AG20443 (cell line): ENCODE measurements at regions not wholly inside any gene's neighbourhood (a gene's known extent, or its start where the extent isn't known, plus 50 kb on each side); places are given as distances from the start of the nearest gene placed in this dataset.
A peak's percentile ranks its signal among the peaks of the same experiment; 100 is the strongest.
"Not testable (repeated sequence)": the region's sequence is repeated elsewhere in the genome, so short reads cannot be mapped to it uniquely, and the experiment has no call there.

ENCODE experiments used
- DNase-seq: peaks from one replicate; pipeline ENCODE4 v3.0.0; 2012; ENCODE audit warnings: low spot score, mixed read lengths

DNA sequence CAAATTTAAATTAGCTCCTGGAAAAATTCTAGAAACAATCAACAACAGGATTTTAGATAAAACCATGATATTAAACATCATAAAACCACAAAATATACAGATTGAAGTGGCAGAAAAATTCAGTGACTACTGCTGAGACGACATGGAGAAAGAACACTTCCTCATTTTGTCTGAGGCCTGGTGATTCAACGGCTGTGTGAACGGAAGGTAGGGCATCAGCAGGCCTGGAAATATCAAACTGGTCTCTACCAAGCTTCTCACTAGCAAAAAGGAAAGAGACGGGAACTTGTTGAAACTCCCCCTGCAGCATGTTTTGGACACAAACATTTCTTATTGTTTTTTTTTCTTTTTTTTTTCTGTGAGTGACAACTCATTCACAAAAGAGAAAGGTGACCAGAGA is 58.0 kb upstream of the AHI1 start:
- DNase-seq: no peak

DNA sequence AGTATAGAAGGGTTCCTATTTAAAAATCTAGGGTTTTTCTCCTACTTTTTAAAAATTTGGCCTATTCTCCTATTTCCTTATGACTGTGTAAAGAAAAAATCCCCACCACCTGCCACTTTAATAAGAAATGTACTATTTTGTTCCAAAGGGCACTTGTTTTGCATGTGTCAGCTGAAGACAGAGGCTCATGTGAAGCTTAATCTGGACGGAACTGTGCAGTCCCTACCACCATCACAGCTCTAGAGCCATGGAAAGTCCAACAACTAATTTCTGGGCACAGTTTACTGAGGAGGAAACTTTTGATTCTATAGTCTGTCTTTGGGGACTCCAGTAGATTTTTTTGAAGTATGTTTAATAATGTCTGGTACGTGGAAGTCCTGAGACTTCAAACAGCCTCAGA is 60.0 kb upstream of the AHI1 start:
- no peak for DNase-seq

DNA sequence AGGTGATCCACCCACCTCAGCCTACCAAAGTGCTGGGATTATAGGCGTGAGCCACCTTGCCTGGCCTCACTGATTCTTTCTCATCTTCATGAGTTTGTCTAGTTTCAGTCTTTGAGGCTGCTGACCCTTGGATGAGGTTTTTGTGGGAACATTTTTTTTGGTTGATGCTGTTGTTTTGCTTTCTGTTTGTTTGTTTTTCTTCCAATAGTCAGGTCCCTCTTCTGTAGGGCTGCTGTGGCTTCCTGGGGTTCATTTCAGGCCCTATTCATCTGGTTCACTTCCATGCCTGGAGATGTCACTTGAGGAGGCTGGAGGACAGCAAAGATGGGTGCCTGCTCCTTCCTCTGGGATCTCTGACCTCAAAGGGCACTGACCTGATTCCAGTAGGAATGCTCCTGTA is 68.1 kb upstream of the AHI1 start:
- DNase-seq: not testable (repeated sequence)

DNA sequence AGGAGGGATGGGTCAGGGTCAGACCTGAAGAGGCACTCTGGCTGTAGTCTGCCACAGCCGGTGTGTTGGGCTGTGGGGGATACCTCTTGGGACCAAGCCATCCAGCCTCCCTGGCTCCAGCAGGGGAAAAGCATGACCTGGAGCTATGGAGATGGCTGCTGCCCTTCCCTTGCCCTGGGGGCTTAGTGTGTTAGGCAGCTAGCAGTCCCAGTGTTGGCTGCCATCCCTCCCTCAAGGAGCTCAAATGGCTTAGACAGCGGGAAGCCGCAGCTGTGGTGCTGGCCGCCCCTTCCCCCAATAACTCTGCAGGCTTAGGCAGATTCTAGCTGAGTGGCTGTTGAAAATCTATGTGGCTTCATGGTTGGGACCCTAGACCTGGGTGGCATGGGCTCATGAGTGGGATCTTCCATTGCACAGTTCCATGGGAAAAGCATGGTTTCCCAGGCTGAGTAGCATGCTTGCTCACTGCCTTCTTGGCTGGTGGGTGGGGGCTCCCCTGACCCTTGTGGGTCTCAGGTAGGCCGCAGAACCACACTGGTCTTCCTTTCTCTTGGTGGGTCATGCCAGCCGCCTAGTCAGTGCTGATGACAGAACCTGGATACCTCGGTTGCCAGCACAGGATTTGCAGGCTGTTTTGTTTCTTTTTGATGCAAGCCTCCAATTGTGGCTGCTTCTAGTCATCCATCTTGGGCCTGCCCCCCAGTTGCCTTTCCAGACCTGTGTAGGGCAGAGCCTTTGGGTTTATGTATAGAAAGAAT is 69.0 kb upstream of the AHI1 start:
- no peak for DNase-seq

DNA sequence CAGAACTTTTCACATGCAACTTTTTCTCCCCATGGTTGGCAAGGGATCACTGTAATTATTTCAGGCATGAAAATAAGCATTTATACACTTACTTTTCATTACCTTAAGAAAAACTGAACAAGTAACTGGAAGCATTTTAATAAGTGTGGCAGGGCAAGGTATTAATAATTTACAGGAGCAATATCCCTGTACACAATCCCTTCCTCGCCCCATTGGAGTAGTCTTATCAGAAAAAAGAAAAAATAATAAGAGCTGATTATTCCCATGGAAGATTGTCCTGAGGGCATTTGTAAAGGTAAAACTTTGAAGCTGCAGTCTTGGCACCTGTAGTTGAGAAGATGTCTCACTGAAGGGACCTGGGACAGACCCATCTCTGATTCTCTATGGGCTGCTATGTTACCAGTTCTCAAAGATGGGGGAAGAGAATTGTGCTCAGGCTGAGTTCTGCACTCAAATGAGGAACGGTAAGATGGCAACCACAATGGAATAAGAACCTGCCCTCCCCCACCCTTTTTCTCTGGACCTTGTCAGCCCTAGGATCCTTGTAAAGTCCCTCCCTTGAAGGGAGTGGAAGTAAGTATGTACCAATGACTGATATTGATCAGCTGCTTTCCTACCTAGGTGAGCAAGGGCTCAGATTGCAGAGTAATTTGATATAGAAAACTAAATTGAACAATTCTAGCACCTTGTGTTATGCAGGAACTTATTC is 70.0 kb upstream of the AHI1 start:
- DNase-seq: no peak

DNA sequence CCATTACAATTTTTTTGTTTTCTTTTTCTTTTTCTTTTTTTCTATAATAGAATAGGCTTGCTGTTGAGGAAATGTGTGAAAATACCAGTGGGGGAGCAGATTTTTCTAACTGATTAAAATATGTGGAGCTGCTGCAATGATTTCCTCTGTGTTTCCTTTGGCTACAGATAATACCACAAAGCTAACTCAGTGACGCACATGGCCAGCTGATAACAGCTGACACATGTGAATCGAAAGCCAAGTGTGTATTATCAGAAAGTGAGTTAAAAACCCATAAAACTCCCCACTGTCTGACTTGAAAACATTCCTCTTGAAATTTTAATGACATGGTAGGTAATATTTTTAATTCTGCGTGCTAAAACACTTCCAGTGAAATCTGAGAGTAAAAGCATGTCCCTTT is 70.8 kb upstream of the AHI1 start:
- DNase-seq: peak; percentile 51

DNA sequence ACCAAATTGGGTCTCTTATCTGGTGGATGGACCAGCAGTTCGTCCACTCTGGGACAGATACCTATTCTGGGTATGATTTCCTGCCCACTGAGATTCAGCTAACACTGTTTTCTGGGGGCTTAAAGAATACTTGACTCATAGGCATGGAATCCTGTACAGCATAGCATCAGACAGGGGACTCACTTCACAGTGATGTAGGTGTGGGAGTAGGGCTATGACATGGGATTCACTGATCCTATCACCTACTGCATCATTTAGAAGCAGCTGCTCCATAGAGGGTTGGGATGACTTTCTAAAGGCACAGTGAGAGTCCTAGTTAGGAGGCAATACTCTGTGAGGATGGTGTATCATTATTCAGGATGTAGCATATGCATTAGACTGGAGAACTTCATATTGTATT is 74.5 kb upstream of the AHI1 start:
- DNase-seq: no peak

DNA sequence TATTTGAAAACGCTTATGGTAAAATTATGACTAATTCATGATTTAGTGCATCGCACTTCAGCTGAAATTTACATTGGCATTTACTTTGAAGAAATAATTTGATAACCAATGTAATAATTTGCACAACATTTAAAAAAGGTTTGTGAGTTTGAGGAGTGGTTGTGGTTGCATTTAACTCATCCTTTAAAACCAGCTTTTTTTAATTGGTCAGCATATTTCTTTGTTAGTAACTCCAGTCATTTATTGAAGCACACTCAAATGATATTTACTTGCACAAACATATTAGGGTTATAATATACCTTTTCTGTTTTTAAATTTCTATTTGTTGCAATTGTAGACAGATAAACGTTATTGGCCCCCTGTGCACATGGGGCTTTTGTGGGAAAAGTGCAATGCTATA is 78.1 kb upstream of the AHI1 start:
- DNase-seq: no peak

DNA sequence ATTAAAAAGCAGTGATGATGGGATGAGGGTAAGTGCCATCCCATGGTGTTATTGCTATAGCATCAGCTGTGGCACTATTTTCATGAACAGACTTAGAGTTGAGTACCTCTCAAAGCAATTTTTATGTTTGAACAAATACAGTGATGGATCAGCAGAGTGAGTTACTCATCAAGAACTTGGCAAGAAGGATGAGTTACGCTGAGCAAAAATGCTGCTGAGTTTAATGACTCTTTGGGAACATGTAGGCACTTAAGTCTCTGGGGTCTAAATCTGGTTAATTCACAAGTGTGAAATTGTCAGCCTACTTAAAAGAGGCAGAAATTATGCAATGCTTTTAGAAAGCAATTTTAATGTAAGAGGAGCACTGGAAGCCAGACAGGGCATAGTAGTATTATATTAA is 78.5 kb upstream of the AHI1 start:
- DNase-seq: peak; percentile 39

DNA sequence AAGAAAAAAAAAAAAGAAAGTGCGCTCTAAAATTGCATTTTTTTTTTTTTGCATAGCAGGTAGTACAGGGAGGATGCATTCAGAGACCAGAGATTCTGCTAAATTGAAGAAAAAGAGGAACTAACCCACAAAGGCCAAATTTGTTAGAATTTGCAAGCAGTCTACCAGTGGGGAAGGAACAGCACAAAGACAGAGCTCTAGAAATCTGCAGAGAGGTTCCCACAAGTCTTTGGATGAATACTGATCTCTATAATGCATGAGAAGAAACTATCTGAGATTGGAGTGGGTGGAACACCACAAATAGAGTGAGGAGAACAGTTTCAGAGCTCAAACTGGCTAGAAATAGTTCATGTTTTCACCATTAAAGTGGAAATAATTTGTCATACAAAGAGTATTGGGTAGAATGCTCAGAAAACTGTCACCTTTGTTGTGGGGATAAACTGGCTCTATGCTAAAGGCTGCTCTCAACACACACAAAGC is 79.6 kb upstream of the AHI1 start:
- no peak for DNase-seq

DNA sequence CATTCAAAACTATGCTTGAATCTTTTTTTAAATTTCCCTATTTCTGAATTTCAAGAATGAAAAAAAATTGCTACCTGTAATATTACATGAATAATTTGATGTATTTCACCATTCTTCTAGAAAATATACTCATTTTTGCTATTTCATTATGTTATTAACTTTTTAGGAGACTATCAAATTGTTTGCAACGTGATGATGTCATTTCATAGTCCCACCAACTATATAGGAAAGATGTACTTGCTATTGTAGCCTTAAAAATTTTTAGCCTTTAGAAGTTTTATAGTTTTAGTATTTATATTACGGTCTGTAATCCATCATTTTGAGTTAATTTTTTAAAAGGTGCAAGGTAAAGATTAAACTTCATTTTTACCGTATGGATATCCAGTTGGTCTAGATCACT is 81.4 kb upstream of the AHI1 start:
- no peak for DNase-seq

DNA sequence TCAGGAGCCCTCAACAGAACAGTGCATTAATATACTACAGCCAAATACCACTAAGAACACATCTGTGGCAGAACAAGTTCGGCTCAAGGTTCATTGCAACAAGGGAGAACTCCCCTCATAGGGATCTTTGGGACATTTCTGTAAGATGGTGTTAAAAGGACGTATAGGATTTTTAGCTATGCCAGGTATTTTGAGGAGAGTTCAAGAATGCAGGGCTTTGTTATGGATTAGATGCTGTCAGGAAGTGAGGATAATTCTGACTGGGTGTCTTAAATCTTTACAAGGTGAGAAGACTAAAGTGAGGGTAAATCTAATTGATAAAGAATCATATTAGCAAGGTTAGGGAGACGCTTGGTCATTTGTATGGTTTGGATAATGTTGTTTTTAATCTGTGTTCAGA is 83.7 kb upstream of the AHI1 start:
- DNase-seq: no peak

DNA sequence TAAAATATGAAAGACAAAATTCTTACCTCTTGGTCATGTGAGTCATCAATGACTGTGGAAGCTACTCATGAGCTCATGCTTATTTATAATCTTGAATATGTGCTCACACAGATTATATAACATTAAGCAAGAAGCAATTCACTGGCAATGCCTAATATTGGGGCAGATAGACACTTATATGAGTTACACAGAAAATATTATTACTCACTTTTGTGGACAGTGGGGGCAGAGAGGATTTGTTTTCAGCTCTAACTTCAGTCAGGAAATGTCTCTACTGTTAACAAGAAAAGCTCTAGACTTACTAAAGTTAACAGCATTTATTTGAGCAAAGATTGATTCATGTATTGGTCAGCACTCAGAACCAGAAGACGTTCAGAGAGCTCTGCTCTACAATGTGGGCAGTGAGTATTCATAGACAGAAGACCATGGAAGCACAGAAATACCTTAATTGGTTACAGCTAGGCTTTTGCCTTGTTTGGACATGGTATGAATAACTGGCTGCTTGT is 85.8 kb upstream of the AHI1 start:
- peak; percentile 15 for DNase-seq

DNA sequence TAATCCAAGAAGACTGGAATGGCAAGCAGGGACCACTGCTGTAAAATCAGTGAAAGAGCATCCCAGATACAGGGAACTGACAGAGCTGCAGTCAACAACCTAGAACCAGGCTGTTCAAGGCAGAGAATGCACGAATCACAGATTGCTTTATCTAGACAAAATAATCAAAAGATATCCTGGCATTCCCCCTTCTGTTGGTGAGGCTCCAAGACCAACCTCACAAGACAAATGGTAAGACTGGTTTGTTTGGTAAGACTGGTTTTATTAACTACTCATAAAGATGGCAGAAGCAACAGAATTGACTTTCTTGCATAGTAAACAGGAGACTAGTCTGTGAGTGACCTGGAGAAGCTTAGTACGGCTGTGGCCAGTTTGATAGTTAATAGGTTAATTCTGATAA is 88.8 kb upstream of the AHI1 start:
- DNase-seq: no peak

DNA sequence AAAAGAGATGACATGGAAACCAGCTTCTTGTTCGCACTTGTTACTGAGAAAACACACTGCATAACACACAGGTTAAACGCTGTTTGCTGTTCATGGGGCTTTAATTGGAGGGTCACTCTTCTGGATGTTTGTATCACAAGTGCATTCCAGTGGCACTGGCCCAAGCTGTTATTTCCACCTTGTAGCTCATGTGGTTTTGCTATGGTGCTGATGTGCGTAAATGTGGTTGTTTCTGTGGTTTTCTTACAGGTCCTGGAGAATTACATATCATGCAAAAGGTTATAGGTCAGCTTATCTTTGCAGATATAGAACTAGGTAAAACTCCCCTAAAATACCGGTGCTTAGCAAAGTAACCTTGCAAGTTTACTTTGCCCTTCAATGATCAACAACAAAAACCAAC is 89.3 kb upstream of the AHI1 start:
- no peak for DNase-seq

DNA sequence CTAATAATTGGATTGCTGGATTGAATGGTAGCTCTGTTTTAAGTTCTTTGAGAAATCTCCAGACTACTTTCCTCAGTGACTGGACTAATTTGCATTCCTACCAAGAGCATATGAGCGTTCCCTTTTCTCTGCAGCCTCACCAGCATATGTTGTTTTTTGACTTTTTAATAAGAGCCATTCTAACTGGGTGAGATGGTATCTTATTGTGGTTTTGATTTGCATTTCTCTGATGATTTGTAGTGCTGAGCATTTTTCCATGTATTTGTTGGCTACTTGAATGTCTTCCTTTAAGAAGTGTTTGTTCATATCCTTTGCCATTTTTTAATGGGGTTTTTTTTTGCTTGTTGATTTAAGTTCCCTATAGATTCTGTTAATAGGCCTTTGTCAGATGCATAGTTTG is 94.7 kb upstream of the AHI1 start:
- no peak for DNase-seq

DNA sequence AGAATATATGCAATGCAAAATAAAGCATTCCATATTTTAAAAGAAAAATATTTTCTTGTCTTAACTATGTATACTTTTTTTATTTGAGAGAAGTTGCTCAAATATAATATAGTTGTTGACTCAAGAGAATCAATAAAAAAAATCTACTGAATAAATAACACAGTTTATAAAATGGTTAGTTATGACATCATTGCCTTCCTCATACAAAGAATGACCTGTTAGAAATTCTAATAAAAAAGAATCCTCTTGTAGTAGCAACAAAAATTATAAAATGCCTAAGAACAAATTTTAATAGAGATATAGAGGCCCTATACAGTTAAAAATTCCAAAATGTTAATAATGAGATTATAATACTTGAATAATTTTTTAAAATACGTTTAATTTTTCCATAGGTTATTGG is 96.5 kb upstream of the AHI1 start:
- no peak for DNase-seq

DNA sequence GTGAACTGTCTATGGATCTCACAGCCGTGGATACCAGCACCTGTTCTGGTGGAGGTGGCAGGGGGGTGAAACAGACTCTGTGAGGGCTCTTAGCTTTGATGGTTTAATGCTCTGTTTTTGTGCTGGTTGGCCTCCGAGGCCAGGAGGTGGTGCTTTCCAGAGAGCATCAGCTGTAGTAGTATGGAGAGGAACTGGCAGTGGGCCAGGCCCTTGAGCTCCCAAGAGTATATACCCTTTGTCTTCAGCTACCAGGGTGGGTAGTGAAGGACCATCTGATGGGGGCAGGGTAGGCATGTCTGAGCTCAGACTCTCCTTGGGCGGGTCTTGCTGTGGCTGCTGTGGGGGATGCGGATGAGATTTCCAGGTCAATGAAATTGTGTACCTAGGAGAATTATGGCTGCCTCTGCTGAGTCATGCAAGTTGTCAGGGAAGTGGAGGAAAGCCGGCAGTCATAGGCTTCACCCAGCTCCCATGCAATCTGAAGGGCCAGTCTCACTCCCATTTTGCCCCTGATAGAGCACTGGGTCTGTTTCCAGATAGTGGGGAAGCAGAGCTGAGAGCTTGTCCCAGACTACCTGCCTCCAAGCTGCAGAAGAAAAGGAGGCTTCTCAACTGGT is 102.7 kb upstream of the AHI1 start:
- no peak for DNase-seq

DNA sequence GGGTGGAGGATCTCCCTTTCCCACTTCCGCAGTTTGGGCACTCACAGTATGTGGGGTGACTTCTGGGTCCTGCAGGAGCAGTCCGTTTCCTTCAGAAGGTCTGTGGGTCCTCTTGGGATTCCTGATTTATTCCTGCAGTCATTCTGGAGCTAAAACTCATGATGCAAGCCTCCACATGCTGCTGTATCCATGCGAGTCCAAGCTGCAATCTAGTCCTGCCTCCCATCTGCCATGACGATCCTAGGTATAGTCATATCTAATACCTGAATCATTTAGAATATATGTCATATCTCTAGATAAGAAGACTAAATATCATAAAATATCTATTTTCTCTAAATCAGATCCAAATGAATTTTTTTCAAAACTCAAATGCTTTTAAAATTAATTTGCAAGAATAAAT is 103.4 kb upstream of the AHI1 start:
- DNase-seq: no peak

DNA sequence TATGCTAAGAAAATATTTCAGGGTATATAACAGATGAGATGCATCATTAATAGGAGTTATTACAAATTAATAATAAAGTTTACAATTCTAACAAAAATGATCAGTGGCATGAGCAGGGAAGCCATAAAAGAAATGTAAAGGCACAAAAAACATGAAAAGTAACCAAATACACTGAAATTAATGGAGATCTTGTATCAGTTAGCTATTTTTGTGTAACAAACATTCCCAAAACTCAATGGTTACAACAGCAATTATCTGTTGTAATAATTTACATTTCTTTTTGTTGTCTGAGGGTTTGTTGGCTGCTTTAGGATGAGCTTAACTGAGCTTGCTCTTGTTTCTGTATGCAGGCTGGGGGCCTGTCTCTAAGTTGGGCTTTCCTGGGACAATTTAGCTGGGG is 104.3 kb upstream of the AHI1 start:
- no peak for DNase-seq

DNA sequence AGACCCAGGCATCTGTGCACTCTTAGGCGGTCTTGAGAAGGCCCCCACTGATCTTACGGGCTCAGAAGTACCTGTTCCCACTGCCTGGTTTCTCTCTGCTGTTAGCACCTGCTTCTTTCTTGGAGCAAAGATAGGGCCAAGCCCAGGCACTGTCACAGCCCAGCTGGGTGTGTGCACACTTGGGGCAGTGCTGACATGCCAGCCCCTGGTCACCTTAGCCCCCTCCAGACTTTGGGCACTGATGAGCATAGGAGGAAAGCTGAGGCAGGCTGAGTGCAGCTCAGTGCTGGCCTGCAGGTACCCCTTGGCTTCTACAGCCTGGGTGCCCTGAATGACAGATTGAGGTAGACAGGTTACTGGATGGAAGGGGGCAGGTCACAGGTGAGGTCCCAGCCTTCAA is 105.7 kb upstream of the AHI1 start:
- DNase-seq: no peak

DNA sequence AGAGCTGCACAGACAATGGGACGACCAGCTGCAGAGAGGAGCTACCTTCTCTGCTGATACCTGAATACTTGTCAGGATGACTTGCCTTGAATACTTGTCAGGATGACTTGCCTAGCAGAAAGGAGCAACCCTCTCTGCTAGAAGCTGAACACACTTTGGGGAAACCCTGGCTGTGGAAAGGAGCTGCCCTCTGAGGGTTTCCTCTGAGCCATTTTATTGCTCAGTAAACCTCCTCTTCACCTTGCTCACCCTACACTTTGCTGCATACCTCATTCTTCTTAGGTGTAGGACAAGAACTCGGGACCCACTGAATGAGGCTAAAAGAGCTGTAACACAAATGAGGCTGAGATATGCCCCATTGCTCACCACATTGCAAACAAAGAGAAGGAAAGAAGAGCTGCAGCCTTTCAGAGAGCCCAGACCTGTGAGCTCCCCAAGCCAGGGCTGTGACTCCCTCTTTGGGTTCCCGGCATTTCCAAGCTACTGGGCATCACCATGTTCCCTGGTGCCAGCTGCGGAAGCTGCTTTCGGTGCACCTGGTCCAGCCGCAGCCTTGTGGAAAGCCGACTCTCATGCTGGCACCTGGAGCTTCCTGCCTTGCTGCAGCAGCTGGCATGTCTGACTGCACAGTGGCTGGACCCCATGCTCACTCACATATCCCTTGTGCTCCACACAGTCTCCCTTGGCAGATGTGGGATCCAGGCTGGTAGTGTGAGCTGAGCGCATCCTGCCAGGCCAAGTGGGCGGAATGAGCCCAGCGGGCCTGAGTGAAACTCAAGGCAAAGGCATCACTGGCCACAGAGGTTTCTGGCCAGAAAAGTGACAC is 106.7 kb upstream of the AHI1 start:
- no peak for DNase-seq
